SKM-1 treated with dmso at 0.1 percent for 144 hours (cell line): ENCODE measurements at regions not wholly inside any gene's neighbourhood (a gene's known extent, or its start where the extent isn't known, plus 50 kb on each side); places are given as distances from the start of the nearest gene placed in this dataset.

Experiments
- DNase-seq: peaks from one replicate; lab custom pipeline; 2025; ENCODE audit not compliant: unreplicated experiment; lab: John Stamatoyannopoulos, UW

DNA sequence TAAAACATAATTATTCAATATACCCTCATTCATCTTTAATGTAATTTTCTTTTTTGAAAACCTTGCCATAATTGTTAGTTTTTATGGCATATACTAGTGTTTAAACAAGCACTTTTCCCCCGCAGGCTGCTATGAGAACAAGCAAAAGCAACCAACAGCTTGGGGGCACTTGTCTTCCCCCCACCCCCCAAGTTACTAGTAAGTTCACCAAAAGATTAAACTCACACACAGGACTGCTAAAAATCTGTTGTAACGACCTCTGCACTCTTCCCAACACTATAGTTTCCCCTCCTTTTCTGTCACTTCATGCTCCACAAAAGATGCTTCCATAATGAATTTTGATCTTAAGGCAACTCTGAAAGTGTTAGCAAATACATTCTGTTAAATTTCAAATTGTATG is 474.9 kb upstream of the SOX5 start:
- DNase-seq: no peak

DNA sequence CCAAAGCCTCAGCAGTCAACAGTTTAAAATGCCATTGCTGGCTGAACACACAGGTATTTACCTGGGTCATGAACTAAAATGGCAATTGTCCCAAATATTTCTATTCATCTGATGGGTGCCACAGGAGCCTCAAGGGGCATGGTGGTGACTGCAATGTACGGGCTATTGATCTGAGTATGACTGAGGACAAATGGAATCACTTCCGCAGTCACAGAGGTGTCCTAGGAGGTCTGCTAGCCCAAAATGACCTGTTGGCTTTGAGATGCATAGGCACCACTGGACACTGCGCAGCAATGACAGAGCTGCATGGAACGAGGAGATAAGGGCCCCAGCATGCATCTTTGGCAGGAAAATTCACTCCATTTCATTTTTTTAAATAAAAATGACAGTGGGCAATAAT is 474.1 kb upstream of the SOX5 start:
- no peak for DNase-seq

- DNase-seq: no peak
Measured at GRCh38 chr12:24421759-24422158, 472.3 kb upstream of the SOX5 start.

GRCh38 chr12:24418157-24418556 is 468.7 kb upstream of the SOX5 start:
- no peak for DNase-seq

DNA sequence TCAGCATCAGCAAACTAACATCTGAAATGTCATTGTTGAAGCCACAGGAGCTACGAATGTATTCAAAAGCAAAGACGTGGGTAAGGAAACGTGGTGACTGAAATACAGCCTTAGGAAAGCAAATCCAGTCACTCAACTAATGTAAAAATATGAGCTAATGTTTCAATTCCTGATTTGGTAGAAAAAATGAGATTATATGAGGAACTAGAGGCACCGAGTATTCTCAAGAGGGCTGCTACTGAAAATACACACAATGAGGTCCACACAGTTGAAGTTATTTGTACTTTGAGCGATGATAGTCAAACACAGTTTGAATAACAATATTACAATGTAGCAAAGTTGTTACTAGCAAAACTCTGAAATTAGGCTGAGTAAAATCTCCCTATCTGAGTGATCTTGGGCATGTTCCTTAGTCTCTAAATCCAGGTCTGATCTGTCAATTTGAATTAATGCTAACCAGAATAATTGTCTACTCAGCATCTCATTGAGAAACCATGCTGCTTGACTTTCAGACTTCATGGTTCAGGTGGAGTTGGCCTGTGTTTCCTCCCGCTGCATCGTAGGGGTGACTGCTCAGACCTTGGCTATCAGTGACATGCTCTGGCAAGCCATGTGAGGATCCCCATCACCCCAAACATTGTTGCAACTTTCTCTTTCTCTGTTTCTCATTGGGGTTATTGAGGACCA is 467.1 kb upstream of the SOX5 start:
- no peak for DNase-seq

DNA sequence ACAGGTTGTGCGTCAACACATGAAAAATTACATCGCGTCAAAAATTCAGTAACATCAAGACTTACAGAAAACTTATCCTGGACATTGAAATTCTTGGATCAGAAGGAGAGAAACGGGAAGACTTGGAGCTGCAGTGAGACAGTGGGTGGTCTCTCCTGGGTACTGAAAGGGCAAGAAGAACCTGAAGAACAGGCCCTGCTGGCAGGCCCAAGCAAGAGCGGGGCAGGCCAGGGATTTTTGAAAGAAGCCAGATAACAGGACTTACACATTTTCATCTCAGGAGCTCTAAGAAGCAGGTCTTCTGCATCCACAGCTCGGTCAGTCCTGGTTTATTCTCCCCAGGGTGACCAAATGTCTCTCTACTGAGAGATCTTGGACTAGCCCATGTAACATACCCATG is 466.5 kb upstream of the SOX5 start:
- no peak for DNase-seq

DNA sequence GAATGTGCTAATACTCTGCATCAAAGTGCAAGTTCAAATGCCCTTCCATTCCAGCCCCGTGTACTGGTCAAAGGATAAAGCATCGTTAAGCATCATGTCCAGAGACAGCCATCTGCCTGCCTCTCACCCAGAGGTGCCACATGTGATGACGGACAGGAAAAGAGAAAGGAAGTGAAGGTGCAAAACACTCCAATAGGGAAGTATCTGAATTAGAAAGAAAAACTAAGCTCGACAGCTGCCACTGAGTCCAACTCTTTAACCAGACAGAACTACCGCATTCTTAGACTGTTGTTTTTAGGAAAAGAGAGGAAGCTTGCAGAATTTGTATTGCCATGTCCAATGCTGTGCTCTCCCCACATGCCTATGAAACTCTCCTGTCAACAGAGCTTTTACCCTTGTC is 465.0 kb upstream of the SOX5 start:
- DNase-seq: no peak

- DNase-seq: no peak
Measured at GRCh38 chr12:24411948-24412347, 462.5 kb upstream of the SOX5 start.

DNA sequence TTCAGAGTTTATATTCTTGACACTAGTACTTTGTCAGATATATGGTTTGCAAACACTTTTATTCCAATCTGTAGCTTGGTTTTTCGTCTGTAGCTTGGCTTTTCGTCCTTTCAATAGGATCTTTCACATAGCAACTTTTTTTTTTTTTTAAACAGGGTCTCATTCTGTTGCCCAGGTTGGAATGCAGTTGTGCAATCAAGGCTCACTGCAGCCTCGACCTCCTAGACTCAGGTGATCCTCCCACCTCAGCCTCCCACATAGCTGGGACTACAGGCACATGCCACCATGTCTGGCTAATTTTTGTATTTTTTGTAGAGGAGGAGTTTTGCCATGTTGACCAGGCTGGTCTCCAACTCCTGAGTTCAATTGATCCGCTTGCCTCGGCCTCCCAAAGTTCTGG is 460.4 kb upstream of the SOX5 start:
- no peak for DNase-seq

DNA sequence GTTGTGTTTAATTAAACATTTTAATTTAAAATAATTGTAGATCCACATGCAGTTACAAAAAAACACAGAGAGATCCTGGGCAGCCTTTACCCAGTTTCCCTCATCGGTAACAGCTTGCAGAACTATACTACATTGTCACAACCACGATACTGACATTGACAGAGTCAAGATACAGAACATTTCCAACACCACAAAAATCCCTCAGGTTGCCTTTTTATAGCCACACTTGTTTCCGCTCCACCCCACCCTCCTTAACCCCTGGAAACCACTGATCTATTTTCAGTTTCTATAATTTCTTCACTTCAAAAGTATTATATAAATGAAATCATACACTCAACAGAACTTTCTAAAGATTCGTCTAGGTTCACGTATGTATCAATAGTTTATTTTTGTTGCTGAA is 458.8 kb upstream of the SOX5 start:
- DNase-seq: no peak

DNA sequence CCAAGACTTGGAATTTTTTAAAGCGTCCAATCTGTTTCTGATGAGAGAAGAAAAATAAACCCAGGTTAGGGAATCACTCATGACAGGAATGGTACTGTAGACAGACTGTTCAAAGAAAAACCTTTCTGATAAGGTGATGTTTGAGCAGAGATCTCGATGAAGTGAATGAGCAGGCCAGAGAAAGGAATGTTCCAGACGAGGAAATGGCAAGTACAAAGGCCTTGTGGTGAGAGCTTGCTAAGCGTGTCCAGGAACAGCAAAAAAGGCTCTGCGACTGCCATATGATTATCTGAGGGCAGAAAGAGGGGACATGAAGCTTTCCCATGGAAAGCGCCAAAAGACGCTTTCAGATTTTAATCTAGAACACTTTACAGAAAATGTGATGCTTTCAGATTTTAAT is 458.4 kb upstream of the SOX5 start:
- no peak for DNase-seq

GRCh38 chr12:24404086-24404815 is 454.8 kb upstream of the SOX5 start:
- DNase-seq: no peak

DNA sequence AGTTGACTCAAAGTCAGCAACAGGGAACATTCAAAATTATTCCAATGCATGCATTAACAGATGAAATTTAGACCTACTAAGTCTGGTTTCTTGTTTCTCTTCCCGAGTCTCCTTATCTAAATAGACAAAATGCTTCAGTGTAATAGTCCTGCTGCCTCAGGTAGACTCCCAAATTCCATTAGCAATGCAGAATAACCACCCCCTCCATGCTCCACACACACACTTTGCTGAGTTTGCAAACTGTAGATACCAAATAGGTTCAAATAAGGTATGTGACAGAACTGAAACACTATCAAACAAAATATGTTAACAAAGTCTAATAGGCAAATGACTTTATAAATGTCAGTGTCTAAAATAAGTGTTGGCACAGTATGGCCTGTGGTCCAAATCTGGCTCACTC is 451.1 kb upstream of the SOX5 start:
- DNase-seq: no peak

GRCh38 chr12:24398605-24399004 is 449.1 kb upstream of the SOX5 start:
- DNase-seq: no peak

GRCh38 chr12:24396224-24396623 is 446.8 kb upstream of the SOX5 start:
- DNase-seq: no peak

DNA sequence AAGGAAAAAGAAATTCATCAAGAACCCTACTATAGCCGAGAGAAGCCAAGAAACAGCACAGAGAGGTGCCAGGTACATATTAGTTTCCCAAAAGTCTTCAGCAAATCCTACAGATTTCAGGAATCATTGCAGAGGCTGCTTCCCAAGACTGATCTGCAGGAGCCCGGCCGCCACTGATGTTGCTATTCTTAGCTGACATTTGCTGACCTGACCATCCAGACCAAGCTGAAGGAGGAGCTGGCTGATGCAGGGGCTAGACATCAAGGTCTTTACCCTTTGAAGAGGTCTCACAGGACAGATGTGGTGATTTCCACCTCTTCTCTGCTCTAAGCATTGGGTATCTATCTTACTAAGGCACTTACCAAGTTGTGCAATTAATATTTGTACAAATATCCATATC is 444.8 kb upstream of the SOX5 start:
- DNase-seq: no peak

GRCh38 chr12:24393071-24393470 is 443.6 kb upstream of the SOX5 start:
- no peak for DNase-seq

- DNase-seq: no peak
Measured at GRCh38 chr12:24389394-24389793, 439.9 kb upstream of the SOX5 start.

GRCh38 chr12:24387381-24387780 is 437.9 kb upstream of the SOX5 start:
- DNase-seq: no peak

GRCh38 chr12:24386836-24387235 is 437.4 kb upstream of the SOX5 start:
- no peak for DNase-seq

GRCh38 chr12:24381790-24382189 is 432.3 kb upstream of the SOX5 start:
- no peak for DNase-seq

DNA sequence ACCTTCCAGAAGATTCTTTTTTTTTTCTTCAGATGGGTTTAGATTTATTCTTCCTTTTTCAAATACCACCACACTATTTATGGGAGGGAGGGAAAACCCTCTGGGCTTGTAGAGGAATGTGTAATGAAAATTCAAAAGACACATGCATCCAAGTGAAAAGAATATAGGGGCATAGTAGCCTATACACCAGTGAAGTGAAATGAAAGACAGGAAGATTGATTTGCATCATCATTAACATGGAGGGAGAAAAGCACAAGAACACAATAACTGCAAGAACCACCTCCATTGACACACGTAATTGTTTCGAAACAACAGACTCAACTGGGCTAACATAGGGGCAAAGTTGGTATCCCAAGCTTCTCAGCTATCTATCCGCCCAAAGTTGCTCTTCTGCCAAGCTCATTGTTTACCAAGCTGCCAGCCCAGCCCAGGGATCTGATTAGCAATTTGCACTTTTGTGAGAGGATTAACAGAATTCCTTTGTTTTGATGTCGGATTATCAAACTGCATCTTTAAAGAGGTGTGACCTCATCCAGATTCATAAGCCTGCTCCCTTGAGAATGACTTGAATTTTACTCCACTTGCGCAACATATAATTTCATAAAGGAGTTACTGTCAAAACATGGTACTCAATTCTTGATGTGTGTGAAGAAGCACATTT is 430.5 kb upstream of the SOX5 start:
- DNase-seq: no peak
